ENCODE measurements at regions not wholly inside any gene's neighbourhood (a gene's known extent, or its start where the extent isn't known, plus 50 kb on each side); places are given as distances from the start of the nearest gene placed in this dataset.

DNA sequence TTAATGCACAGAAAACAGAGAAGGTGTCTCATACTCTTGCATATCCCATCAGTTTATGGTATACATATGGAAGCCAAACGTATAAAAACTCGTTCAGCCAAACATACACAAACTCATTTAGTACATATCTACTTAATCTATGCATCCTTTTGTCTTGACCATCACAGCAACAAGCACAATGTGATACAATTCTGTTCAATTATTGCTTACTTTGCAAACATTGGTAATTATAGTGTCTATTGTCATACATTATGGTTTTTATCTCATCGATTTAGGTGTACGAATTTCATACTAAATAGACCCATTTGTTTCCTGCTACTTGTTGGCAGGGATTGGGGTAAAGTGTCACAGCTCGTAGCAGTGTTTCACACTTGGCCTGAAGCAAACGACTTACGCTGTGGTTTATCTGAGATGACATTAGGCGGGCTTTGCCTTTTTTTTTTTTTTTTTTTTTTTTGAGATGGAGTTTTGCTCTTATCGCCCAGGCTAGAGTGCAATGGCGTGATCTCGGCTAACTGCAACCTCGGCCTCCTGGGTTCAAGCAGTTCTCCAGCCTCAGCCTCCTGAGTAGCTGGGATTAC is 425.9 kb upstream of the JARID2 start:
- 97% methylated on average over 12 of the region's 12 CpGs for WGBS
- Histone ChIP-seq H3K36me3 (no peaks in the 10 kb centered on the region), H3K9me3 (no peaks in the 10 kb centered on the region), H3K4me3 (no peak overlapping the region), H3K27me3 (no peaks in the 10 kb centered on the region), H3K4me1 (peaks cover 4 to 20% (median 8%) of the 10 kb centered on the region in 4 donors), H3K27ac (replicated peaks in 1 of 4) (no peak overlapping the region)
- intact Hi-C loops (cut with DNase I): no loop called here
- no peak for DNase-seq (ENCODE audit: extremely low spot score)
- no peak for TF ChIP-seq EP300 (IDR thresholded peaks at IDR 0.05)
- TF ChIP-seq POLR2A (IDR thresholded peaks at IDR 0.05; ENCODE audit: low read depth): no peak
- TF ChIP-seq, protein P1, sequence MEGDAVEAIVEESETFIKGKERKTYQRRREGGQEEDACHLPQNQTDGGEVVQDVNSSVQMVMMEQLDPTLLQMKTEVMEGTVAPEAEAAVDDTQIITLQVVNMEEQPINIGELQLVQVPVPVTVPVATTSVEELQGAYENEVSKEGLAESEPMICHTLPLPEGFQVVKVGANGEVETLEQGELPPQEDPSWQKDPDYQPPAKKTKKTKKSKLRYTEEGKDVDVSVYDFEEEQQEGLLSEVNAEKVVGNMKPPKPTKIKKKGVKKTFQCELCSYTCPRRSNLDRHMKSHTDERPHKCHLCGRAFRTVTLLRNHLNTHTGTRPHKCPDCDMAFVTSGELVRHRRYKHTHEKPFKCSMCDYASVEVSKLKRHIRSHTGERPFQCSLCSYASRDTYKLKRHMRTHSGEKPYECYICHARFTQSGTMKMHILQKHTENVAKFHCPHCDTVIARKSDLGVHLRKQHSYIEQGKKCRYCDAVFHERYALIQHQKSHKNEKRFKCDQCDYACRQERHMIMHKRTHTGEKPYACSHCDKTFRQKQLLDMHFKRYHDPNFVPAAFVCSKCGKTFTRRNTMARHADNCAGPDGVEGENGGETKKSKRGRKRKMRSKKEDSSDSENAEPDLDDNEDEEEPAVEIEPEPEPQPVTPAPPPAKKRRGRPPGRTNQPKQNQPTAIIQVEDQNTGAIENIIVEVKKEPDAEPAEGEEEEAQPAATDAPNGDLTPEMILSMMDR (IDR thresholded peaks at IDR 0.05): no peak
- no peak for TF ChIP-seq POLR2AphosphoS5 (IDR thresholded peaks at IDR 0.05)

DNA sequence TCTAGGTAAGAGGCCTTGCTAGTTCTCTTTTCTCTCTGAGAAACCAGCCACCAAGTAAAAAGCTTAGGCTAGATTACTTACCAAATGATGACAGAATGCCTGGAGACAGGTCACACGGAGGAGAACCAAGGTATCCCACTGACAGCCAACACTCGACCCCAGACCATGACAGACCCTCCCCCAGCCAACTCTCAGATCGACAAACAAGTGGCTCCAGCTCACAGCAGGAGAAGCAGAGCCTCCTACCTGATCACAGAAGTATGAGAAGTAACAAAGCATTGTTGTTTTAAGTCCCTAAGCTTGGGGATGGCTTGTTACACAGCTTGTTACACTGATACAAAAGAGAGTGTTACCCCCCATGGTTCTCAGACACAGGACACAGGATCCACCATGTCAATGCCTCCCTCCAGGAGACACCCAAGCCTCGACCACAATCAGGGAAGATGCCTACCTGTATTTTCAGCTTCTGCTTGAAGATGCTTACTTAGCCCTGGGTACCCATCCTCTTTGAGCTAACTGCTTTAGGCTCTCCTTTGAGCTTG is 423.8 kb upstream of the JARID2 start:
- no peaks in the 10 kb centered on the region for H3K27me3 ChIP-seq
- TF ChIP-seq POLR2AphosphoS5 (IDR thresholded peaks at IDR 0.05): no peak
- TF ChIP-seq, protein P1 (IDR thresholded peaks at IDR 0.05): no peak
- H3K27ac ChIP-seq (replicated peaks in 1 of 4): no peak overlapping the region
- WGBS: 52% methylated on average over 4 of the region's 4 CpGs
- peaks cover 4 to 17% (median 8%) of the 10 kb centered on the region in 4 donors for H3K4me1 ChIP-seq
- intact Hi-C loops (cut with DNase I): no loop called here
- H3K4me3 ChIP-seq: no peak overlapping the region
- H3K36me3 ChIP-seq: no peaks in the 10 kb centered on the region
- no peaks in the 10 kb centered on the region for H3K9me3 ChIP-seq
- DNase-seq (ENCODE audit: extremely low spot score): no peak

DNA sequence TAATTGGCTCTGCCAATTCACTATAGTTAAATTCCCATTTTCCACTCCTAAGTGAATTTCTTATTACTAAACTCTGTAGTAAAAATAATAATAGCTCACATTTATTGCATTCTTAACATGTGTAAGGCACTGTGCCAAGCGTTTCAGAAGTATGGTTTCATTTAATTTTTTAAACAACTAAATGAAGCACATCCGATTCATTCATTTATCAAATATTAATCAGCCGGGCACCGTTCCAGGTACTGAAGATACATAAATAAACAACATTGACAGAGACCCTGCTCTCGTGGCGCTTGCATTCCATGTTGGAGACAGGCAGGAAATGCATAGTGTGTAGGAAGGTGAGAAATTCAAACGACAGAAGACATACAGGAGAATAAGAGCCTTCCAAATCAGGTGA is 423.2 kb upstream of the JARID2 start:
- intact Hi-C loops (cut with DNase I): no loop called here
- Histone ChIP-seq H3K27me3 (no peaks in the 10 kb centered on the region), H3K27ac (replicated peaks in 1 of 4) (no peak overlapping the region), H3K36me3 (no peaks in the 10 kb centered on the region), H3K9me3 (no peaks in the 10 kb centered on the region), H3K4me1 (peaks cover 4 to 17% (median 8%) of the 10 kb centered on the region in 4 donors), H3K4me3 (no peak overlapping the region)
- TF ChIP-seq, protein P1 (IDR thresholded peaks at IDR 0.05): no peak
- TF ChIP-seq POLR2A (IDR thresholded peaks at IDR 0.05; ENCODE audit: low read depth): no peak
- TF ChIP-seq POLR2AphosphoS5 (IDR thresholded peaks at IDR 0.05): no peak
- TF ChIP-seq EP300 (IDR thresholded peaks at IDR 0.05): no peak
- no peak for DNase-seq (ENCODE audit: extremely low spot score)
- 50% methylated on average over 7 of the region's 7 CpGs for WGBS

DNA sequence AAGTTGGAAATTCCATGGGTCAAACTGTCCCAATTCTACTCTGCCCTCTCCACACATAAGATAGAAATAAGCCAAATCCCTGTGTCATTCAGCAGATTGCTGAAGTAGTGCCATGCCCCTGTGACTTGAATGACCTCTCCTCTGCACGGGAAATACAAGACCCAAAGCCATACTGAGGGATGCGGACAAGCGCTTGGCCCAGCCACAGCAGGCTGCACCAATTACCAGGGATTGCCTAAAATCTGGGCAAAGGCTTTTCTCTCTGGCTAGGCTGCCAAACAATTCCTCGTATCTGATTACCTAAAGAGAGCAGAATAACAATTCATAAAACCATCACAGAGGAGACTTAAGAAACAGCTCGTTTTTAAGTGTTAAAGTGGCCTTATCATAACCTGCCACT is 421.8 kb upstream of the JARID2 start:
- intact Hi-C loops (cut with DNase I): no loop called here
- no peak overlapping the region for H3K4me3 ChIP-seq
- no peak for TF ChIP-seq POLR2AphosphoS5 (IDR thresholded peaks at IDR 0.05)
- TF ChIP-seq, protein P1 (IDR thresholded peaks at IDR 0.05): no peak
- TF ChIP-seq EP300 (IDR thresholded peaks at IDR 0.05): no peak
- TF ChIP-seq POLR2A (IDR thresholded peaks at IDR 0.05; ENCODE audit: low read depth): no peak
- no peaks in the 10 kb centered on the region for H3K27me3 ChIP-seq
- H3K4me1 ChIP-seq: peaks cover 4 to 17% (median 8%) of the 10 kb centered on the region in 4 donors
- DNase-seq (ENCODE audit: extremely low spot score): no peak
- no peaks in the 10 kb centered on the region for H3K9me3 ChIP-seq
- no peaks in the 10 kb centered on the region for H3K36me3 ChIP-seq
- H3K27ac ChIP-seq (replicated peaks in 1 of 4): no peak overlapping the region
- 64% methylated on average over 5 of the region's 5 CpGs for WGBS
